Astrocyte (in vitro differentiated cells and primary cell): ENCODE measurements at regions not wholly inside any gene's neighbourhood (a gene's known extent, or its start where the extent isn't known, plus 50 kb on each side); places are given as distances from the start of the nearest gene placed in this dataset.

Experiments
- DNase-seq: peaks from one replicate; pipeline ENCODE4 v3.0.0-alpha.2; 2010; ENCODE audit warnings: low read depth
- FAIRE-seq: peaks from 2 replicates; lab custom pipeline; 2011; peaks lifted over from hg19 to GRCh38; lab: Jason Lieb, UNC
- H2AFZ ChIP-seq: 2 replicates; pipeline ENCODE4 v1.6.0; 2012; ENCODE audit warnings: low read depth, low read length, inconsistent platforms
- H3K27ac ChIP-seq: 2 replicates; pipeline ENCODE4 v1.5.1; 2011; ENCODE audit warnings: low read depth, low read length, inconsistent platforms
- H3K27me3 ChIP-seq: 2 replicates; pipeline ENCODE4 v1.6.0; 2011; ENCODE audit warnings: low read length, inconsistent platforms; ENCODE audit not compliant: insufficient read depth
- H3K36me3 ChIP-seq: 2 replicates; pipeline ENCODE4 v1.5.1; 2011; ENCODE audit warnings: low read length, inconsistent platforms; ENCODE audit not compliant: insufficient read depth
- H3K4me1 ChIP-seq: 2 replicates; pipeline ENCODE4 v1.5.1; 2011; ENCODE audit warnings: low read length, inconsistent platforms; ENCODE audit not compliant: insufficient read depth
- H3K4me2 ChIP-seq: 2 replicates; pipeline ENCODE4 v1.6.0; 2012; ENCODE audit warnings: low read length, inconsistent platforms
- H3K4me3 ChIP-seq: 2 replicates; pipeline ENCODE4 v1.5.1; 2011; ENCODE audit warnings: low read depth, mild to moderate bottlenecking, low read length, inconsistent platforms; ENCODE audit not compliant: insufficient read depth
- H3K79me2 ChIP-seq: 2 replicates; pipeline ENCODE4 v1.6.0; 2012; ENCODE audit warnings: mild to moderate bottlenecking, low read length, inconsistent platforms; ENCODE audit not compliant: insufficient read depth
- H3K9ac ChIP-seq: 2 replicates; pipeline ENCODE4 v1.6.0; 2012; ENCODE audit warnings: mild to moderate bottlenecking, low read length, inconsistent platforms
- H3K9me3 ChIP-seq: 2 replicates; pipeline ENCODE4 v1.5.1; 2012; ENCODE audit warnings: low read depth, mild to moderate bottlenecking, low read length, inconsistent platforms; ENCODE audit not compliant: insufficient read depth
- H4K20me1 ChIP-seq: 2 replicates; pipeline ENCODE4 v1.6.0; 2012; ENCODE audit warnings: low read length, inconsistent platforms; ENCODE audit not compliant: insufficient read depth
- H3K27ac Mint-ChIP-seq: one replicate; pipeline ENCODE4 v1.8.0; 2021; ENCODE audit warnings: mild to moderate bottlenecking, mixed read lengths; ENCODE audit not compliant: unreplicated experiment
- H3K27me3 Mint-ChIP-seq: one replicate; pipeline ENCODE4 v1.8.0; 2021; ENCODE audit warnings: low read depth, mixed read lengths; ENCODE audit not compliant: unreplicated experiment
- H3K36me3 Mint-ChIP-seq: one replicate; pipeline ENCODE4 v1.8.0; 2021; ENCODE audit warnings: low read depth, mixed read lengths; ENCODE audit not compliant: unreplicated experiment
- H3K4me1 Mint-ChIP-seq: one replicate; pipeline ENCODE4 v1.8.0; 2021; ENCODE audit warnings: low read depth, mixed read lengths; ENCODE audit not compliant: unreplicated experiment
- H3K4me3 Mint-ChIP-seq: one replicate; pipeline ENCODE4 v1.8.0; 2021; ENCODE audit warnings: mild to moderate bottlenecking, moderate library complexity, mixed read lengths; ENCODE audit not compliant: unreplicated experiment
- H3K9me3 Mint-ChIP-seq: one replicate; pipeline ENCODE4 v1.8.0; 2021; ENCODE audit warnings: mild to moderate bottlenecking, mixed read lengths; ENCODE audit not compliant: unreplicated experiment
- EZH2 ChIP-seq: IDR thresholded peaks from 2 replicates; pipeline ENCODE4 v1.6.1; 2012; ENCODE audit warnings: mild to moderate bottlenecking, low read length, inconsistent platforms; ENCODE audit not compliant: insufficient read depth
- TF ChIP-seq, protein P1 (sequence below): IDR thresholded peaks from 2 replicates; pipeline ENCODE4 v1.5.1; 2011; ENCODE audit warnings: low read depth, mild to moderate bottlenecking, inconsistent platforms, low read length, moderate library complexity; ENCODE audit not compliant: insufficient read depth

DNA sequence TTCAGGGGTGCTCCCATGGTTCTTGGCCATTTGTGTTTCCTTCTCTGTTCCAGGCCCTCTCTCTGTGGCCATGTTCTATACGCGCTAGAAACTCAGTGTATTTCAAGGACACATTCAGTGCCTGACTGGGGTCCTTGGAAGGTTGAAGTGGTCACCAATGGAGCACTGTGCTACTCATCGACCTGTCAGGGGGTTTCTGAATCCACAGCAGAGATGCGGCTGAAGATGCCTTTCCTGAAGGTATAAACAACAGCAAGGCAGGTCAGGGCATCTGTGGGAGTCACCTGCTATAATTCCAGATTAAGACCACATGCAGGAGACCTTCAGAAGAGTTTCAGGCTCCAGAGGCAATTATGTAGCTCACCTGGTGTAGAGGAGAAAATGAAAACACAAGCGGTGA lies 86.8 kb upstream of the MGMT start:
- no peaks in the 10 kb centered on the region for H3K79me2 ChIP-seq
- H3K27ac ChIP-seq = no peak overlapping the region
- Mint-ChIP-seq H3K27ac (no peak overlapping the region), H3K4me1 (no peaks in the 10 kb centered on the region), H3K4me3 (no peak overlapping the region), H3K9me3 (peaks cover 2% of the 10 kb centered on the region), H3K27me3 (peaks cover 12% of the 10 kb centered on the region), H3K36me3 (no peaks in the 10 kb centered on the region)
- no peaks in the 10 kb centered on the region for H3K36me3 ChIP-seq
- no peaks in the 10 kb centered on the region for H3K4me1 ChIP-seq
- no peak for FAIRE-seq
- DNase-seq = no peak
- H3K9ac ChIP-seq = no peak overlapping the region
- no peaks in the 10 kb centered on the region for H3K27me3 ChIP-seq
- no peak overlapping the region for H3K4me3 ChIP-seq
- no peak overlapping the region for H2AFZ ChIP-seq
- peaks cover 10% of the 10 kb centered on the region for H3K9me3 ChIP-seq
- H3K4me2 ChIP-seq = no peak overlapping the region
- TF ChIP-seq, protein P1, sequence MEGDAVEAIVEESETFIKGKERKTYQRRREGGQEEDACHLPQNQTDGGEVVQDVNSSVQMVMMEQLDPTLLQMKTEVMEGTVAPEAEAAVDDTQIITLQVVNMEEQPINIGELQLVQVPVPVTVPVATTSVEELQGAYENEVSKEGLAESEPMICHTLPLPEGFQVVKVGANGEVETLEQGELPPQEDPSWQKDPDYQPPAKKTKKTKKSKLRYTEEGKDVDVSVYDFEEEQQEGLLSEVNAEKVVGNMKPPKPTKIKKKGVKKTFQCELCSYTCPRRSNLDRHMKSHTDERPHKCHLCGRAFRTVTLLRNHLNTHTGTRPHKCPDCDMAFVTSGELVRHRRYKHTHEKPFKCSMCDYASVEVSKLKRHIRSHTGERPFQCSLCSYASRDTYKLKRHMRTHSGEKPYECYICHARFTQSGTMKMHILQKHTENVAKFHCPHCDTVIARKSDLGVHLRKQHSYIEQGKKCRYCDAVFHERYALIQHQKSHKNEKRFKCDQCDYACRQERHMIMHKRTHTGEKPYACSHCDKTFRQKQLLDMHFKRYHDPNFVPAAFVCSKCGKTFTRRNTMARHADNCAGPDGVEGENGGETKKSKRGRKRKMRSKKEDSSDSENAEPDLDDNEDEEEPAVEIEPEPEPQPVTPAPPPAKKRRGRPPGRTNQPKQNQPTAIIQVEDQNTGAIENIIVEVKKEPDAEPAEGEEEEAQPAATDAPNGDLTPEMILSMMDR = no peak
- TF ChIP-seq EZH2 = no peak
- H4K20me1 ChIP-seq = no peaks in the 10 kb centered on the region

DNA sequence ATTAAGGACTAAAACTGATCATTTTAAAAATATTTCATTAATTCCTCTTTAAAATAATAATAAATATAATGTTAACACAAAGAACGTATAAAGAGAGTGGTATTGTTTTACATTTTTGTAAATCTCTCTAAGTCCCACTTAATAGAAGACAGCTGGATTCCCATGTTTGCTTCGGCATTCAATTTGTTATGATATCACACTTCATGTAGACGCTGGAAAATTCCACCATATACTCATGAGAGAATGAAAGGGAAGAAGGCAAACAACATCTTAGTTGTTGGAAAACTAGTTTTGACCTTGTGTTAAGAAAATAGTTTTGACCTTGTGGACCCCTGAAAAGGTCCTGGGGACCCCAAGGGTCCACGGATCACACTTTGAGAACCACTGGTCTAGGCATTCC lies 85.3 kb upstream of the MGMT start:
- Histone ChIP-seq H4K20me1 (no peaks in the 10 kb centered on the region), H3K9ac (no peak overlapping the region), H3K27ac (no peak overlapping the region), H3K4me2 (no peak overlapping the region), H3K36me3 (no peaks in the 10 kb centered on the region), H2AFZ (no peak overlapping the region), H3K4me1 (no peaks in the 10 kb centered on the region), H3K4me3 (no peak overlapping the region), H3K27me3 (no peaks in the 10 kb centered on the region), H3K79me2 (no peaks in the 10 kb centered on the region), H3K9me3 (peaks cover 10% of the 10 kb centered on the region)
- Mint-ChIP-seq H3K9me3 (peaks cover 2% of the 10 kb centered on the region), H3K4me3 (no peak overlapping the region), H3K4me1 (no peaks in the 10 kb centered on the region), H3K27ac (no peak overlapping the region), H3K27me3 (peaks cover 8% of the 10 kb centered on the region), H3K36me3 (no peaks in the 10 kb centered on the region)
- FAIRE-seq (no peak), DNase-seq (no peak)
- TF ChIP-seq, protein P1 = no peak
- TF ChIP-seq EZH2 = no peak

DNA sequence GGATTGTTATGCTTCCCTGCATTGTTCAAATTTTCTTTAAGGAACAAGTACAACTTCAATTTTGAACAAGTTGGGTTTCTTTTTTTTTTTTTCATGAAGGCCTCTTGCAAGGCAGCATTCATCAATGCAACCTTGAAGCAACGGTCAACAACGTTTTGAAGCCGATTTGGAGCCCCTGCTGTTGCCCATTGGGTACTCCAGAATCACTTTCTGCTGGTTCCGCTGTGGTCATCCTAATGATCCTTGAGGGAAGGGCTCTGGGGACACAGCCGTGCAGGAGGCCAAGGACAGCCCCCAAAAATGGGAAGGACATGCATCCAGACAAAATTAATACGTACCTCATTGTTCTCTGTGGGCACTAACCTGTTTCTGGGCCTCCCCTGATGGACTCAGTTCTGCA lies 84.6 kb upstream of the MGMT start:
- no peak overlapping the region for H3K4me3 ChIP-seq
- no peak overlapping the region for H3K27ac ChIP-seq
- TF ChIP-seq EZH2 = no peak
- TF ChIP-seq, protein P1 = no peak
- H4K20me1 ChIP-seq = no peaks in the 10 kb centered on the region
- FAIRE-seq (no peak), DNase-seq (no peak)
- no peaks in the 10 kb centered on the region for H3K36me3 ChIP-seq
- H3K4me3 Mint-ChIP-seq = no peak overlapping the region
- H3K27me3 ChIP-seq = no peaks in the 10 kb centered on the region
- no peaks in the 10 kb centered on the region for H3K4me1 ChIP-seq
- no peak overlapping the region for H2AFZ ChIP-seq
- no peaks in the 10 kb centered on the region for H3K79me2 ChIP-seq
- no peak overlapping the region for H3K4me2 ChIP-seq
- H3K4me1 Mint-ChIP-seq = no peaks in the 10 kb centered on the region
- peaks cover 8% of the 10 kb centered on the region for H3K27me3 Mint-ChIP-seq
- no peaks in the 10 kb centered on the region for H3K36me3 Mint-ChIP-seq
- peaks cover 2% of the 10 kb centered on the region for H3K9me3 Mint-ChIP-seq
- peaks cover 12% of the 10 kb centered on the region for H3K9me3 ChIP-seq
- H3K27ac Mint-ChIP-seq = no peak overlapping the region
- H3K9ac ChIP-seq = no peak overlapping the region
